Progenitor cell of endocrine pancreas (in vitro differentiated cells): ENCODE measurements at regions not wholly inside any gene's neighbourhood (a gene's known extent, or its start where the extent isn't known, plus 50 kb on each side); places are given as distances from the start of the nearest gene placed in this dataset.
"Not testable (repeated sequence)": the region's sequence is repeated elsewhere in the genome, so short reads cannot be mapped to it uniquely, and the experiment has no call there.

Experiments used
- DNase-seq: peaks from one replicate; pipeline ENCODE4 v3.0.0; 2021; ENCODE audit warnings: low spot score; ENCODE audit not compliant: unreplicated experiment
- H3K27ac Mint-ChIP-seq: 2 replicates; pipeline ENCODE4 v1.8.0; 2021; ENCODE audit warnings: mild to moderate bottlenecking, moderate library complexity, mixed read lengths
- H3K27me3 Mint-ChIP-seq: 2 replicates; pipeline ENCODE4 v1.8.0; 2021; ENCODE audit warnings: mixed read lengths
- H3K36me3 Mint-ChIP-seq: 2 replicates; pipeline ENCODE4 v1.8.0; 2022; ENCODE audit warnings: mixed read lengths; ENCODE audit not compliant: insufficient read depth
- H3K4me1 Mint-ChIP-seq: 2 replicates; pipeline ENCODE4 v1.8.0; 2021; ENCODE audit warnings: low read depth, mixed read lengths
- H3K4me3 Mint-ChIP-seq: 2 replicates; pipeline ENCODE4 v1.8.0; 2021; ENCODE audit warnings: low read depth, mild to moderate bottlenecking, moderate library complexity, mixed read lengths
- H3K9me3 Mint-ChIP-seq: 2 replicates; pipeline ENCODE4 v1.8.0; 2021; ENCODE audit warnings: low read depth, mixed read lengths
- CTCF ChIP-seq: fragments of 200-600 bp; sonication (generic); IDR thresholded peaks from one replicate; pipeline ENCODE4 v1.5.0; 2021; ENCODE audit warnings: antibody characterized with exemption, mild to moderate bottlenecking; ENCODE audit not compliant: unreplicated experiment

- DNase-seq = no peak
- Mint-ChIP-seq H3K27me3 (no peaks in the 10 kb centered on the region), H3K9me3 (peaks cover 14% of the 10 kb centered on the region), H3K27ac (no peak overlapping the region), H3K36me3 (peaks cover 1% of the 10 kb centered on the region), H3K4me1 (no peaks in the 10 kb centered on the region), H3K4me3 (no peak overlapping the region)
- no peak for TF ChIP-seq CTCF
Observed at GRCh38 chr5:10891193-10891592, 130.2 kb upstream of the DAP start.

GRCh38 chr5:10886497-10886896, 125.5 kb upstream of the DAP start:
- Mint-ChIP-seq H3K27ac (no peak overlapping the region), H3K27me3 (peaks cover 9% of the 10 kb centered on the region), H3K36me3 (peaks cover 1% of the 10 kb centered on the region), H3K4me1 (no peaks in the 10 kb centered on the region), H3K4me3 (no peak overlapping the region), H3K9me3 (peaks cover 20% of the 10 kb centered on the region)
- DNase-seq = no peak
- no peak for TF ChIP-seq CTCF

- no peak for TF ChIP-seq CTCF
- H3K4me1 Mint-ChIP-seq = no peaks in the 10 kb centered on the region
- H3K36me3 Mint-ChIP-seq = peaks cover 1% of the 10 kb centered on the region
- H3K27me3 Mint-ChIP-seq = peaks cover 16% of the 10 kb centered on the region
- H3K4me3 Mint-ChIP-seq = no peak overlapping the region
- H3K27ac Mint-ChIP-seq = no peak overlapping the region
- DNase-seq = no peak
- peaks cover 13% of the 10 kb centered on the region for H3K9me3 Mint-ChIP-seq
Observed at GRCh38 chr5:10885026-10885425, 124.0 kb upstream of the DAP start.

- DNase-seq, H3K36me3 Mint-ChIP-seq, H3K27ac Mint-ChIP-seq, H3K4me1 Mint-ChIP-seq, H3K4me3 Mint-ChIP-seq: not testable (repeated sequence)
- Mint-ChIP-seq H3K9me3 (peaks cover 12% of the 10 kb centered on the region), H3K27me3 (peaks cover 20% of the 10 kb centered on the region)
Observed at GRCh38 chr5:10883945-10884344, 122.9 kb upstream of the DAP start.

- no peak overlapping the region for H3K27ac Mint-ChIP-seq
- no peak for DNase-seq
- H3K9me3 Mint-ChIP-seq = peaks cover 6% of the 10 kb centered on the region
- TF ChIP-seq CTCF = no peak
- H3K27me3 Mint-ChIP-seq = peaks cover 25% of the 10 kb centered on the region
- H3K4me1 Mint-ChIP-seq = no peaks in the 10 kb centered on the region
- H3K36me3 Mint-ChIP-seq = no peaks in the 10 kb centered on the region
- H3K4me3 Mint-ChIP-seq = no peak overlapping the region
Observed at GRCh38 chr5:10880934-10881333, 119.9 kb upstream of the DAP start.

GRCh38 chr5:10876996-10877395, 116.0 kb upstream of the DAP start:
- H3K9me3 Mint-ChIP-seq, H3K36me3 Mint-ChIP-seq: not testable (repeated sequence)
- H3K27me3 Mint-ChIP-seq = peaks cover 29% of the 10 kb centered on the region

More at GRCh38 chr5:10876996-10877395, 116.0 kb upstream of the DAP start:
- H3K4me3 Mint-ChIP-seq, H3K27ac Mint-ChIP-seq, H3K4me1 Mint-ChIP-seq, DNase-seq: not testable (repeated sequence)
